CD4-positive, CD25-positive, alpha-beta regulatory T cell (primary cell): ENCODE measurements at regions not wholly inside any gene's neighbourhood (a gene's known extent, or its start where the extent isn't known, plus 50 kb on each side); places are given as distances from the start of the nearest gene placed in this dataset.

ENCODE experiments used
- ATAC-seq, 2 donors: fragments of 150-1000 bp; cut with Tn5 transposase; one replicate each; pipeline ENCODE4 v1.10.0; 2021; ENCODE audit warnings: low read depth in 2 of 2, moderate number of reproducible peaks in 2 of 2, moderate library complexity in 1 of 2
- DNase-seq, 3 donors: peaks; one replicate each; pipeline versions ENCODE4 v3.0.0 to v3.0.0-alpha.2; 2012 to 2022; ENCODE audit warnings: mixed read lengths in 1 of 3
- H3K27ac ChIP-seq: one replicate; pipeline ENCODE4 v1.7.0; 2013; ENCODE audit warnings: mild to moderate bottlenecking, low read length; ENCODE audit not compliant: insufficient read depth, poor library complexity, severe bottlenecking
- H3K27me3 ChIP-seq: one replicate; pipeline ENCODE4 v1.7.0; 2013; ENCODE audit warnings: low read length; ENCODE audit not compliant: control insufficient read depth, insufficient read depth
- H3K36me3 ChIP-seq: one replicate; pipeline ENCODE4 v1.7.0; 2013; ENCODE audit warnings: mild to moderate bottlenecking, low read length, moderate library complexity; ENCODE audit not compliant: control insufficient read depth, insufficient read depth
- H3K4me1 ChIP-seq: 2 replicates; pipeline ENCODE4 v1.7.0; 2013; ENCODE audit warnings: mild to moderate bottlenecking, low read length; ENCODE audit not compliant: insufficient read depth, control insufficient read depth, poor library complexity, severe bottlenecking
- H3K4me3 ChIP-seq: one replicate; pipeline ENCODE4 v1.7.0; 2013; ENCODE audit warnings: low read depth, mild to moderate bottlenecking, low read length, moderate library complexity
- H3K9me3 ChIP-seq, 2 experiments: 1 replicate in 1 of 2; 2 replicates in 1 of 2; pipeline ENCODE4 v1.7.0; 2013; ENCODE audit warnings: low read length in 2 of 2, mild to moderate bottlenecking in 1 of 2, moderate library complexity in 1 of 2; ENCODE audit not compliant: control insufficient read depth in 2 of 2
- H3K27ac Mint-ChIP-seq, 3 donors: one replicate each; pipeline ENCODE4 v1.8.0; 2020 to 2022; ENCODE audit warnings: mild to moderate bottlenecking in 3 of 3, mixed read lengths in 3 of 3, moderate library complexity in 2 of 3
- H3K27me3 Mint-ChIP-seq: one replicate; pipeline ENCODE4 v1.8.0; 2022; ENCODE audit warnings: mild to moderate bottlenecking, mixed read lengths
- H3K36me3 Mint-ChIP-seq: one replicate; pipeline ENCODE4 v1.8.0; 2020; ENCODE audit warnings: mixed read lengths
- H3K4me1 Mint-ChIP-seq, 4 donors: one replicate each; pipeline ENCODE4 v1.8.0; 2020 to 2022; ENCODE audit warnings: mixed read lengths in 4 of 4, mild to moderate bottlenecking in 1 of 4
- H3K4me3 Mint-ChIP-seq, 4 donors: one replicate each; pipeline ENCODE4 v1.8.0; 2020 to 2022; ENCODE audit warnings: mild to moderate bottlenecking in 4 of 4, mixed read lengths in 4 of 4, moderate library complexity in 3 of 4
- H3K9me3 Mint-ChIP-seq, 7 donors: one replicate each; pipeline ENCODE4 v1.8.0; 2020 to 2022; ENCODE audit warnings: mixed read lengths in 7 of 7, mild to moderate bottlenecking in 3 of 7, moderate library complexity in 2 of 7

DNA sequence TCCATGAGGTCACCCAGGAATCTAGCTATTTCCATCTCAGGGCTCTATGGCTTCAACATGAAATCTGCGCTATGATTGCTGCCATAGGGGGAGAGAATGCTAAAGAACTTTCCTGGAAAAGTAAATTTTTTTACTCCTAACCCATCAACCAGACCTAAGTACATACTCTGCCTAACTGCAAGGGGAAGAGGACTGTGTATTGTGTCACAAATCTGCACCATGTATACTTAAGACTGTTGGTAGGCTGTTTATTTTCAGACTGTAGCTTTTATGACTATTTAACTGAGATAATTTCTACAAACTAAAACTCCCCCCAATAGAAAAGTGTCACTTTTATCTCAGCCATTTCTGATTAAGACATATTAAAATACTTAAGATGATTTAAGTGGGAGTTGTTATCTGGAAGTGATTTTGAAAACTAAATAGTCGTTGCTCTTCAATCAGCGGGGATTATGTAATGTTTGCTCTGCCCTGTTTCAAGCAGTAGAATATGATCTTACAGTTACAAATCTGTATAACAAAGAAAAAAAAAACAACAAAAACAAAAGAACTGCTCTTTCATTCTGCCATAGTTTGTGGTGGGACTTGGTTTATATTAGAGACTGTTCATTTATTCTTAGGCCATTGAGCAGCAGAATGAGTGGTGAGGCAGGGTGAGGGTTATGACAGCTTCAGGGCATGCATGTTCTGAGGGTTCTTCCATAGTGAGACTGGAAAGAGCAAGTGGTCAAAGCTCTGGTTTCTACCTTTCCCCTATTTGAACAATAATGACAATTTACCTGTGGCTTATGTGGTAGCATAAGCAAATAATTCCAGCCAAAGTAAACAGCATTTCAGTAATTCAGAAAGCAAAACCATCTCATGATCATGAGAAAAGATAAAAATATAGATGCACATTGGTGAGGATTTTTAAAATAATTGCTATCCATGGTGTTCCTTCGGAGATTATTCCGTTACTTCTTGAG is 126.3 kb upstream of the CEP162 start:
- Mint-ChIP-seq H3K9me3 (peaks cover 0 to 3% (median 0%) of the 10 kb centered on the region in 7 donors), H3K36me3 (no peaks in the 10 kb centered on the region), H3K4me3 (peak overlapping the region in 1 of 4 donors; percentile 58), H3K4me1 (no peaks in the 10 kb centered on the region), H3K27me3 (no peaks in the 10 kb centered on the region), H3K27ac (no peak overlapping the region)
- Histone ChIP-seq H3K4me3 (no peak overlapping the region), H3K27me3 (no peaks in the 10 kb centered on the region), H3K4me1 (no peaks in the 10 kb centered on the region), H3K9me3 (no peaks in the 10 kb centered on the region), H3K36me3 (no peaks in the 10 kb centered on the region), H3K27ac (no peak overlapping the region)
- DNase-seq = no peak
- no peak for ATAC-seq

DNA sequence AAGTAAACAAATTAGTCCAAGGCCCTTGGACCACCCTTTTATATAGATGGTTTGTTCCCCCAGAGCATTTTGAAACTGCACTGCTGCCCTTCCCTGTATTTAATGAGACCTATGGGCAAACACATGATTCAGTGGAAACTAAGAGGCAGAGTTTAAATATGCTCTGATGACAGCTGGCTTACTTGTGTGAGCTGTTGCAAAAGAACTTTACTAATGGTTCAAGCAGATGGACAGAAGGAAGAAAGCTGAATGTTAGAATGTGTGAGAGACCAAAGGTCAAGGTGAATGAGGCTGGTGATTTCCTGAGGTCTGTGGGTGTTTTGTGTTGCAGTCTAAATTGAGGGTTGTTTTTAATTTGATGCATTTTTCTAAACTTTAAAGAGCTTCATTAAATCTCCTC is 123.0 kb upstream of the CEP162 start:
- DNase-seq (no peak), ATAC-seq (no peak)
- no peaks in the 10 kb centered on the region for H3K4me1 ChIP-seq
- no peak overlapping the region for H3K27ac ChIP-seq
- no peak overlapping the region for H3K4me3 Mint-ChIP-seq
- no peaks in the 10 kb centered on the region for H3K27me3 ChIP-seq
- H3K4me1 Mint-ChIP-seq = no peaks in the 10 kb centered on the region
- H3K4me3 ChIP-seq = no peak overlapping the region
- H3K36me3 ChIP-seq = no peaks in the 10 kb centered on the region
- H3K27ac Mint-ChIP-seq = no peak overlapping the region
- no peaks in the 10 kb centered on the region for H3K9me3 ChIP-seq
- no peaks in the 10 kb centered on the region for H3K36me3 Mint-ChIP-seq
- H3K9me3 Mint-ChIP-seq = peaks cover 0 to 3% (median 0%) of the 10 kb centered on the region in 7 donors
- no peaks in the 10 kb centered on the region for H3K27me3 Mint-ChIP-seq

- no peaks in the 10 kb centered on the region for H3K4me1 Mint-ChIP-seq
- Histone ChIP-seq H3K9me3 (no peaks in the 10 kb centered on the region), H3K4me1 (no peaks in the 10 kb centered on the region), H3K27me3 (no peaks in the 10 kb centered on the region), H3K36me3 (no peaks in the 10 kb centered on the region), H3K4me3 (no peak overlapping the region), H3K27ac (no peak overlapping the region)
- no peak overlapping the region for H3K27ac Mint-ChIP-seq
- DNase-seq = no peak
- no peak overlapping the region for H3K4me3 Mint-ChIP-seq
- H3K27me3 Mint-ChIP-seq = no peaks in the 10 kb centered on the region
- ATAC-seq = no peak
- H3K9me3 Mint-ChIP-seq = peaks cover 0 to 4% (median 2%) of the 10 kb centered on the region in 7 donors
- H3K36me3 Mint-ChIP-seq = no peaks in the 10 kb centered on the region
These were observed 122.1 kb upstream of the CEP162 start for GRCh38 chr6:84349542-84349941.

DNA sequence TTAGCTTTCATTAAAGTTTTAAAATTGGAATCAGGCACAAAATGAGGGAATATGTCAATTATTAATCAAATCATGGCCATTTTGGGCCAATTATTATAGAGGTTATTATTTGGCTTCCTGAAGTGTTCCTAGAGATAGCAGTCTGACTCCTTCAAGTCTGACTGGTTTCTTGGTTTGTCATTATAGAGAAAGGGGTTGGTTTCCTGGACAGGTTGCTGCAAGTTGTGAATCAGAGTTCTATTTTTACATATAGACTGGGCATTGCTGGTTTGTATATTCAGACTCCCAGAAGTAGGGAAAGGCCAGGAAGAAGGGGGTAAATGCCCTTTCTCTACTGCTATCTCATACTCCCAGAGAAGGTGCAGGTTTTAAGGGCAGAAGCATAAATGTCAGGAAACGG is 121.4 kb upstream of the CEP162 start:
- Mint-ChIP-seq H3K4me3 (no peak overlapping the region), H3K27me3 (no peaks in the 10 kb centered on the region), H3K36me3 (no peaks in the 10 kb centered on the region), H3K9me3 (peaks cover 0 to 5% (median 2%) of the 10 kb centered on the region in 7 donors), H3K4me1 (no peaks in the 10 kb centered on the region), H3K27ac (no peak overlapping the region)
- Histone ChIP-seq H3K4me1 (no peaks in the 10 kb centered on the region), H3K27ac (no peak overlapping the region), H3K36me3 (no peaks in the 10 kb centered on the region), H3K9me3 (no peaks in the 10 kb centered on the region), H3K4me3 (no peak overlapping the region), H3K27me3 (no peaks in the 10 kb centered on the region)
- ATAC-seq = no peak
- DNase-seq = no peak

GRCh38 chr6:84346372-84346771 is 118.9 kb upstream of the CEP162 start:
- no peak overlapping the region for H3K4me3 Mint-ChIP-seq
- H3K36me3 ChIP-seq = no peaks in the 10 kb centered on the region
- no peaks in the 10 kb centered on the region for H3K4me1 Mint-ChIP-seq
- H3K9me3 ChIP-seq = no peaks in the 10 kb centered on the region
- no peak overlapping the region for H3K27ac Mint-ChIP-seq
- no peaks in the 10 kb centered on the region for H3K36me3 Mint-ChIP-seq
- H3K4me1 ChIP-seq = no peaks in the 10 kb centered on the region
- no peak for ATAC-seq
- DNase-seq = no peak
- no peak overlapping the region for H3K27ac ChIP-seq
- no peaks in the 10 kb centered on the region for H3K27me3 ChIP-seq
- no peaks in the 10 kb centered on the region for H3K27me3 Mint-ChIP-seq
- H3K9me3 Mint-ChIP-seq = peaks cover 0 to 7% (median 2%) of the 10 kb centered on the region in 7 donors
- H3K4me3 ChIP-seq = no peak overlapping the region

GRCh38 chr6:84344005-84344404 is 116.6 kb upstream of the CEP162 start:
- Histone ChIP-seq H3K36me3 (no peaks in the 10 kb centered on the region), H3K4me1 (no peaks in the 10 kb centered on the region), H3K27me3 (no peaks in the 10 kb centered on the region)

DNA sequence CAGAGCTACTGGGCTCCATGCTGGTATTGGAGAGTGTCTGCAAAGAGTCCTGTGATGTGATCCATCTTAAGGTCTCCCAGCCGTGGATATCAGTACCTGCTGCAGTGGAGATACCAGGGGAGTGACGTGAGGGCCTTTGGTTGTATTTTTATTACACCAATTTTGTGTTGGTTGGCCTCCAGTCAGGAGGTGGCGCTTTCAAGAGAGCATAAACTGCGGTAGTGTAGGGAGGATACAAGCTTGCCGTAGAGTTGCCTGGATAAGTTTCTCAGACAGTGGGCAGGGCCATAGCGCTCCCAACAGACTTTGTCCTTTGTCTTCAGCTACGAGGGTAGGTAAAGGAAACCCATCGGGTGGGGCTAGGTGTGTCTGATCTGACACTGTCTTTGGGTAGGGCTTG is 113.0 kb upstream of the CEP162 start:
- H3K9me3 ChIP-seq = no peaks in the 10 kb centered on the region
- ATAC-seq (no peak), DNase-seq (no peak)
- H3K4me3 ChIP-seq = no peak overlapping the region
- H3K27ac ChIP-seq = no peak overlapping the region
- Mint-ChIP-seq H3K9me3 (peaks cover 3 to 23% (median 9%) of the 10 kb centered on the region in 7 donors), H3K27ac (no peak overlapping the region), H3K4me3 (no peak overlapping the region), H3K36me3 (no peaks in the 10 kb centered on the region), H3K4me1 (no peaks in the 10 kb centered on the region), H3K27me3 (no peaks in the 10 kb centered on the region)
- no peaks in the 10 kb centered on the region for H3K36me3 ChIP-seq
- H3K4me1 ChIP-seq = no peaks in the 10 kb centered on the region
- no peaks in the 10 kb centered on the region for H3K27me3 ChIP-seq

More at GRCh38 chr6:84344005-84344404, 116.6 kb upstream of the CEP162 start:
- peaks cover 0 to 11% (median 2%) of the 10 kb centered on the region in 7 donors for H3K9me3 Mint-ChIP-seq
- ATAC-seq (no peak), DNase-seq (no peak)
- no peaks in the 10 kb centered on the region for H3K36me3 Mint-ChIP-seq
- no peak overlapping the region for H3K4me3 ChIP-seq
- H3K27ac ChIP-seq = no peak overlapping the region
- no peaks in the 10 kb centered on the region for H3K4me1 Mint-ChIP-seq
- no peaks in the 10 kb centered on the region for H3K9me3 ChIP-seq
- H3K27me3 Mint-ChIP-seq = no peaks in the 10 kb centered on the region
- H3K27ac Mint-ChIP-seq = no peak overlapping the region
- no peak overlapping the region for H3K4me3 Mint-ChIP-seq

DNA sequence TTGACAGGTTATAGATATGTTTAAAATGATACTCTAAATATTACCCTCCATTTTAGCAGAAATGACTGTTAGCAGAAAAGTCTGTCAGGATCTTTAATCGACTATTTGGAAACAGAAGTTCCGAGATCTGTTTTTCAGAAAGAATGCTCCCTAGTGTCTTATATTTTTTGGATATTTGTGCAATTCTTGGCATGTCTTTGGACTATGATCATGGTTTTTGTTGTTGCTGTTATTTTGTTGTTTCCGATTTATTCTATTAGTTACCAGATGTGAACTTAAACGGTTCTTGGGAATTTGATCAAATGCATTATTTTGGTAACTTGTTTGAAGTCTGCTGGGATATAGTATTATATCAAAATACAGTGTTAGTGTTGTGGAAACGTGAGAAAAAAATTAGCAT is 106.4 kb upstream of the CEP162 start:
- Histone ChIP-seq H3K36me3 (no peaks in the 10 kb centered on the region), H3K27me3 (no peaks in the 10 kb centered on the region), H3K4me3 (no peak overlapping the region), H3K4me1 (no peaks in the 10 kb centered on the region), H3K9me3 (no peaks in the 10 kb centered on the region), H3K27ac (no peak overlapping the region)
- Mint-ChIP-seq H3K4me1 (no peaks in the 10 kb centered on the region), H3K27me3 (no peaks in the 10 kb centered on the region), H3K36me3 (no peaks in the 10 kb centered on the region), H3K4me3 (no peak overlapping the region), H3K27ac (no peak overlapping the region), H3K9me3 (peaks cover 2 to 13% (median 7%) of the 10 kb centered on the region in 7 donors)
- DNase-seq (no peak), ATAC-seq (no peak)
